Erythroblast (primary cell): ENCODE measurements at regions not wholly inside any gene's neighbourhood (a gene's known extent, or its start where the extent isn't known, plus 50 kb on each side); places are given as distances from the start of the nearest gene placed in this dataset.
"Not testable (repeated sequence)": the region's sequence is repeated elsewhere in the genome, so short reads cannot be mapped to it uniquely, and the experiment has no call there.

Source experiments
- DNase-seq, 2 experiments: peaks; one replicate each; lab custom pipeline; 2025; lab: John Stamatoyannopoulos, UW
- GATA1 ChIP-seq: IDR thresholded peaks from 2 replicates; pipeline ENCODE4 v1.6.1; 2011; ENCODE audit warnings: low read depth, mild to moderate bottlenecking, control low read depth, low read length, moderate library complexity
- POLR2A ChIP-seq: IDR thresholded peaks from 2 replicates; pipeline ENCODE4 v1.6.1; 2011; ENCODE audit warnings: mild to moderate bottlenecking, low read length

DNA sequence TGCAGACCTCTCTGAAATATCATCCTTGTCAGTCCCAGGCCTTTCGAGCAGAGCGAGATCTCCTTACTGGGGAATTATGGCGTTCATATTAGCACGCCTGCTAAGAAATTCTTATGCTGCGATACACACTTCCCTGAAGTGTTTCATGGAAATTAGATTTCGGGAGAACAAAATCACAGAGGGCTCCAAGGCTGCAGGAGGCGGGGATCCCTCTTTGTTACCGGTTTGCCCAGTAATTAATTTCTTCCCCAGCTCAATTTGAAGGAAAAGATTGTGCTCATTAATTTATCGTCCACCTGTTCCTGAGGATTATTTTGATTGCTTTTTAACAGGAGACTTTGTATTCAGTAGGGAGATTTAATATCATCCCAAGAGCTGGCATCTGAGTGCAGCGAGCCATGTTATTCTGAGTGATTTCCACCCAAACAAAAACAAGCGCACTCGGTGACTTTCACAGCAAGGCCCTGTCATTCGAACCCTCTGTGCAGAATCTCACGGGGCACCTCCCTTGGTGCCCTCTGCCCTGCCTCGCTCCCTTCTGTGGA, 202.3 kb upstream of the GALNT2 start:
- no peak for DNase-seq
- TF ChIP-seq GATA1 (no peak), POLR2A (no peak)

DNA sequence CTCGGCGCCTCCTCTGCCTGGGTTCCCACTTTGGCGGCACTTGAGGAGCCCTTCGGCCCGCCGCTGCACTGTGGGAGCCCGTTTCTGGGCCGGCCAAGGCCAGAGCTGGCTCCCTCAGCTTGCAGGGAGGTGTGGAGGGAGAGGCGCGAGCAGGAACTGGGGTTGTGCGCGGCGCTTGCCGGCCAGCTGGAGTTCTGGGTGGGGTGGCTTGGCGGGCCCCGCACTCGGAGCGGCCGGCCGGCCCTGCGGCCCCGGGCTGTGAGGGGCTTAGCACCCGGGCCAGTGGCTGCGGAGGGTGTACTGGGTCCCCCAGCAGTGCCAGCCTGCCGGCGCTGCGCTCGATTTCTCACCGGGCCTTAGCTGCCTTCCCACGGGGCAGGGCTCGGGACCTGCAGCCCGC, 201.7 kb upstream of the GALNT2 start:
- DNase-seq = not testable (repeated sequence)

DNA sequence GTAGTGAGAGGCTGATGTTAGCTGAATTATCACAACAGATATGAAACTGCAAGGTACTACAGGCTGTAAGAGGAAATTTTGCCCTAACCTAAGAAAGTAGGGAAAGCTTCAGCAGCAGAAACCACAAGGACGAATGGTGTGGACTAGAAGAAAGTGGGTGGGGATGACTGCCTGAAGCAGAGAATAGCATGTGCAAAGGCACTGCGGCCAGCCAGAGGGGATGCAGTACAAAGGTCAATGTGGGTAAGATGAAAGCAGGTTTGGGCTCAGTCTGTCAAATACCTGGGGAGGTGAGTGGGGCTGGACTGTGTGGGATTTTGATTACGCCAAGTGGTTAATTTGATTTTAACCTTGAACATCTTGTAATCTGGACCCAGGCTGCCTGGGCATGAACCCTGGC, 199.3 kb upstream of the GALNT2 start:
- no peak for DNase-seq
- no peak for TF ChIP-seq POLR2A
- TF ChIP-seq GATA1 = no peak

DNA sequence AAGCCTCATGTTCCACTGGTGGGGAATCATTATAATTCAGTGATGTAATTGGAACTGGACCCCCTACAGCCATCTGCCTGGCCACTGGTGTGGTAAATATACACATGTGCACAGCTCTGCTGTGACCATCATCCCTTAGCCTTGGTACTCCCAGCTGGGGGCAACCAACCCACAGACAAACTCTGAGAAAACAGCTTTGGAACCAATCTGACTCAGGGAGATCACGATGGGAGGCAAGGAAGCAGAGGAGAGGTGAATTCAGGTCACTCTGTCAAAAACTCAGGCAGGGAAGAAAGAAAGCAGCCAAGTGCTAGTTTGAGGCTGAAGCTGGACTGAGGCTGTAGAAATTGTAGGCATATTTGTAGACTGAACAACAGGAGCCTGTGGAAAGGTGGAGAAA, 197.8 kb upstream of the GALNT2 start:
- DNase-seq = no peak
- TF ChIP-seq GATA1 (no peak), POLR2A (no peak)

DNA sequence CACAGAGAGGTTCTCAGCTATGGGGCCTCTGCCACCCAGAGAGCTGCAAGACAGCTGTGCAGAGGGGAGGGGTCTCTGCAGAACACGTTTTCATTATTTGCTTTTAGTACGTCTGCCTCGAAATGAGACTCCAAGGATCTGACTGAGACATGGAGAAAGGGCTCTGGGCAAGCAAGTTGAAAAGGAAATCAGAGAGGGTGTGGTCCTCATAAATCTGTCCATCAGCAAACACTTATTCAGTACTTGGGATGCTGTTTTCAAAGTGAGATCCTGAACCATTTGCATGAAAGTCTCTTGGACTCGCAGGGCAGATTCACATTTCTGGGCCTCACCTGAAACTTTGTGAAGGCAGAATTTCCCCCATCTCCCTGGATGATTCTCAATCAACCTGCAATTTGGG, 197.4 kb upstream of the GALNT2 start:
- no peak for TF ChIP-seq GATA1
- no peak for TF ChIP-seq POLR2A
- no peak for DNase-seq

DNA sequence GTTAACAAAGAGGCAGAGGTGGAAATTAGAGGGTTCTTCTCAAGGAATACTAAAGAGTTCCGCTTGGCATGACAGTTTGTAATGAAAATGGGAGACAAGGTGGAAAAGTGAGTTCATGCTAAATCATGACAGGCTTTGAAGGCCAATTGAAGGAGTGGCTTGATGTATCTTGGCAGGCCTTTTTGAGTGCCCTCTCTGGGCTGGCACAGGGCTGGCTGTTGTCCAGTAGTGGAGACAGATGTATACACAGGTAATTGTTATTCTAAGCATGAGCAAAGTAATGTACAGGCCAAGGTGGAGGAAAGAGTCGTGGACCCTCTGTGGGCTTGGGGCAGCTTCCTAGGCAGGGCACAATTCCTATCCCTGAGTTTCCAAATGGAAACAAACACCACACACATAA, 196.7 kb upstream of the GALNT2 start:
- TF ChIP-seq GATA1 = no peak
- TF ChIP-seq POLR2A = no peak
- DNase-seq = no peak

DNA sequence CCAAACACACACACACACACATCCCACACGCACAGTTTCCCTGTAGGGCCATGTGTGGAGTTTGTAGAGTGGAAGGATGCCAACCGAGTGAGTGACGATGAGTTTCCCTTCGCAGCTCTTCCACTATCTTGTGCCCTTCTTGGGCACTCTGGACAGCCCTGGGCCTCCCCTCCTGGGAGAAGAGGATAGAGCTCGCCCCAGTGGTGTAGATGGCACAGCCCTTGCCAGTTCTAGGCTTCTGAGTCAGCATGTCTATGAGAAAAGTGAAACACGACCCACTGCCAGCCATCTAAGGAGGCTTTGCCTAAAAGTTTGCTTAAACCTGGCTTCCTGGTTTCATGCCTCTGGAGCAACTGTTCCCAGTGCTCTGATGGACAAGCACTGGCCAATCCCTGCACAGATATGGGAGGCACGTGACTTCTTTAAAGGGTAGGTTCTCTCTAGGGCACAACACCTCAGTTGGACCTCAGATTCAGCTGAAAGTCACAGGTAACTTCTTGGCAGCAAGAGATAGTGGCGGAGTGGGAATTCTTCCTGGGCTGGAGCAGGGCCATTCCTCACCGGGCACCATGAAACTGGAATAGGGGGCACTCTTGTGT, 195.9 kb upstream of the GALNT2 start:
- TF ChIP-seq POLR2A (no peak), GATA1 (no peak)
- DNase-seq = no peak

DNA sequence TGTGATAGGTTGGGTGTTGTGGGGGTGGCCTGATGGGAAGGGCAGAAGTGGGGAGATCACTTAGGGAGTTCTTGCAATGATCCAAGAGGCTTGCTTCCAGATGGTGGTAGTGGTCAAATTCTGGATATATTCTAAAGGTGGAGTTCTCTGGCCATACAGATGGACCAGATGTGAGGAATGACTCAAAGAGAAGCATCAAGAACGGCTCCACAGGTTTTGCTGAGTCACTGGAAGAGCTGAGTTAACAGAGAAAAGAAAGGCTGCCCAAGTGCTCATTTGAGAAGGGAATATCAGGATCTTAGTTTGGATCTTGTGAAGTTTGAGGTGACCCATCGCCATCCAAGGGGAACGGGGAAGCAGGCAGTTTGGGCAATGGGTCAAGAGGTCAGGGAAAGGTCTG, 192.9 kb upstream of the GALNT2 start:
- no peak for TF ChIP-seq GATA1
- TF ChIP-seq POLR2A = no peak
- DNase-seq = peak in 1 of 2 experiments; percentile 15

DNA sequence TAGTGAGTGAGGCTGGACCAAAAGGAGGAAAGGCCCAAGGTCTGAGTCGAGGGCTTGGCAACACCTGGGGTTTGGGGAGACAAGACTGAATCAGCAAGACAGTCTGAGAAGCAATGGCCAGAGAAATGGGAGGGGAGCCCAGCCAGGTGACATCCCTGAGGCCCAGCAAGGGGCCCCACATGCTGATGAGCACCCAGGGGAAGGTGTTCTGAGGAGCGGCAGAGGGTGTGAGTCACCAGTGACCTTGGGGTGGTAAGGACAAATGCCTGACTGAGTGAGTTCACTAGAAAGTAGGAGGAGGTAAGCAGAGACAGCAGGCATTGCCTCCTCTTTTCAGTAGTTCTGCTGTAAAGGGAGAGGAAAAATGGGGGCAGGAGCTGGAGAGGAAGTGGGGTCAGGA, 192.4 kb upstream of the GALNT2 start:
- TF ChIP-seq POLR2A = no peak
- DNase-seq = no peak

DNA sequence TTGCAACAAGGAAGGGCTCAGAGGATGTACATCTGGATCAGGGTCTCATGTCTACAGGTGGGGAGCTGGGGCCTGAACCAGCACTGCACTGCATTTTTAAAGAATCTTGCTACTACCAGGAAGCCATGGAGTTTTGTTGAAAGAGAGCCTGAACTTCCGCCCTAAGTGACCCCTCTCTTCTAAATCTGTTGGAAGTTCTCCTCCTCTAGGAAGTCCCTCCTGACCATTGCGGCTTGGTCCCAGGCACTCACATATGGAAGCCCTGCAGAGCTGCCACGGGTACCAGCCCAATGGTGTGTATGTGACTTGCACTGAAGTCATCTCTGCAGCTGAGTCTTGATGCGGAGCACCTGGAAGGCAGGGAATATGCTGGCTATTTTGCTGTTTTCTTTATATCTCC, 192.0 kb upstream of the GALNT2 start:
- TF ChIP-seq GATA1 (no peak), POLR2A (no peak)
- DNase-seq = no peak

DNA sequence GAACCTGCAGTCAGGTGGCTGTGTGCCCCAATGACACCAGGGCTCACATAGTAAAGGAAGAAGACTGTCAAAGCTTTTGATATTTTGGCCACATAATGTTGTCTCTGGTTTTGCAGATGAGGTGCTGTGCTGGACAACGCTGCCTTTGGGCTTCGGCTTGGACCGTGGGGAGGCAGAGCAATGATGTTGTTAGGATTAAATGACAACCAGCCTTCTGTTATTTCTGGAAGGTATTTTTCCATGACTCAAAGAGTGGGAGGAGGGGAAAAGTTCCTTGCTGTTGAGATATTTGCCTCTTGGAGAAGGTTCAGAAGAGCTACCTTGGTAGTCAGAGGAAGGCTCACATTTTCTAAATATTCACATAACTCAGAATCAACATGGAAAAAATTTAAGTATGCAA, 187.3 kb upstream of the GALNT2 start:
- TF ChIP-seq GATA1 (no peak), POLR2A (no peak)
- no peak for DNase-seq

DNA sequence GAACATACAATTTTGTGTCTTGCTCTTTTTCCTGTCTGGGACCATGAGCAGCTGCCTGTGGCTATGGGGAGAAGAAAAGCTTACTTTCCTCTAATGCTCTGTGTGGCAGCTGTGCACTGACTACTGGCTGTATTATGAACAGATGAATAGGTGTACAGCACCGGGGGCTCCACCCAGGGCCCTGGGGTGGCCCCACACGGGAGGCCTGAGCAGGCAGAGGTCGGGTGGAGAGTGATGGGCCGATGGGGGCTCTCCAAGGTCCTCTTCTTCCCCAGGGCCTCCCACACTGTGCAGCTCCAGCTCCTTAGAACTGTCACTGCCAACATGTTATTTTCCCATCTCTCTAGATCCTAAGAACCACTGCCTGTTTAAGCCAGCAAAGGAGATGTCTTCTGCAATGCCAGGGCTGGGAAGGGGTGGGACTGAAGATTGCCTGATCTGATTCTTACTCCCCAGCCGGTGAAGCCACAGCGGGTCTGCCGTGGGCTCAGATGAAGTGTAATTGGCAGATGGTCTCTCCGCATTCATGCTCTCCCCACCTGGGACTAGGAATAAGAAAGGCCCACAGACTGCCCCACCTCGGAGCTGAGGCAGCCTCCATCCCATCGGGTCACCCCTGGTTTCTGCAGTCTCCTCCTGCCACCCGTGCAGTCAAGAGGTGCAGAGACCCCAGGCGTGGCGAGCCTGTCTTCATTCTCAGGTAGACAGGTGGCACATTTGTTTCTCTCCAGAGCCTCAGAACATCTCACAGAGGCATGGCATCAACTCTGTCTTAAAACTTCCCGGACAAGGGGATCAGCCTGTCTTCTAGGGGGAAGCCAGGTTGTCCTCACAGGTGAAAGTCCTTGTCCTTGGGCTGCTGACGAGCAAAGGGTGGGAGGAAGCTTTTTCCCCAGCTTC, 186.5 kb upstream of the GALNT2 start:
- DNase-seq = no peak
- TF ChIP-seq GATA1 = no peak
- no peak for TF ChIP-seq POLR2A

DNA sequence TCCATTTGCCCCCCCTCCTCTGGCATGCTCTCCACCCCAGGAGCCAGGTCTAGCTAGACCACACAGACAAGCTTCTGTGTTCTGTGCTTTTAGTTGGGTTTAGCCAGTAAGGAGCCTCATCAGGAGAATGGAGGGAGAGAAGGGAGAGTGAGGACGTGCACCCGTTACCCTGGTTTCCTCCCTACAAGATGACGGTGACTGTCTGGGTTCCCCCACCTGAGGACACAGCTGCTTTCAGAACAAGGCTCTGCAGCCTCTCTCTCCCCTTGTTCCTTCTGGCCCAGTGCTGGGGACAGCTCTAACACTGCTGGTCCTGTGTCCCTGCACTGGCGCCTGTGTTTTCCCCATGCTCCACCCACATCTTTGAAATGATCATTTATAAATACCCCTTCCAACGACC, 184.4 kb upstream of the GALNT2 start:
- TF ChIP-seq POLR2A (no peak), GATA1 (no peak)
- DNase-seq = no peak

DNA sequence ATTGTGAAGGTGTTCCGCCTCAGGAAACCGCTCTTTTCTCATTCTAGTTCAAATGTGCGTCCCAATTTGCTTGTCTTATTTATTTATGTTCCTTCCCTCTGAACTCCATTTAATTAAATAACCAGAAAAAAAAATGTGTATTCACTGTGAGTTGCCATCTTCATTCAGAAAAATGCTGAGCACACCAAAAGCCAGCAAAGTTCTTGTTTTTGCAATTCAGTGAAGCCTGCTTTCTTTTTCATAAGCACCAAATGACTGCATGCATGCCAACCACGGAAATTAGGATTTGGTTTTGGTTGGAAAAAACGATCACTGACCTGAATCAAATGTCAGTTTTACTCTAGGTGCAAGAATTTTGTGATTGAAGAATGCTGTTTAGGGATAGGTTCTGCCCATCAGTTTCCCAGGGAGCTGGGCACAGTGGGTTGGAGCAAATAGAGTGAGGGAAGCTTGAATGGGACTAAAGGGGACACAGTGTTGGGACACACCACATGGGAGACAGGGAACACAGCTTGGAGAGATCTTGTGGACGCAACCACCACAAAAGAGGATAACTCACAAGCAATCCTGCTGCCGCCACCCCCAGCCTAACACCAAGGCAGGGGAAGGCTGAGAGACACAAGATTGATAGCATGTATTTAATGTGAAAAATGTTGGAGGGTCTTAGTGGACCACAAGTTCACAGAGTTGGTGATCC, 183.4 kb upstream of the GALNT2 start:
- TF ChIP-seq GATA1 = no peak
- TF ChIP-seq POLR2A = no peak
- no peak for DNase-seq
